DND-41 (cell line): ENCODE measurements at regions not wholly inside any gene's neighbourhood (a gene's known extent, or its start where the extent isn't known, plus 50 kb on each side); places are given as distances from the start of the nearest gene placed in this dataset.

ENCODE experiments used
- EZH2 ChIP-seq: IDR thresholded peaks from 3 replicates; pipeline ENCODE4 v1.6.1; 2012; ENCODE audit warnings: borderline replicate concordance, low read depth, mild to moderate bottlenecking, moderate library complexity, low read length, inconsistent platforms; ENCODE audit not compliant: severe bottlenecking
- TF ChIP-seq, protein P1 (sequence below): IDR thresholded peaks from 2 replicates; pipeline ENCODE4 v1.5.1; 2012; ENCODE audit warnings: borderline replicate concordance, low read length, moderate library complexity, mild to moderate bottlenecking; ENCODE audit not compliant: poor library complexity, severe bottlenecking; ENCODE audit errors: extremely low read depth

DNA sequence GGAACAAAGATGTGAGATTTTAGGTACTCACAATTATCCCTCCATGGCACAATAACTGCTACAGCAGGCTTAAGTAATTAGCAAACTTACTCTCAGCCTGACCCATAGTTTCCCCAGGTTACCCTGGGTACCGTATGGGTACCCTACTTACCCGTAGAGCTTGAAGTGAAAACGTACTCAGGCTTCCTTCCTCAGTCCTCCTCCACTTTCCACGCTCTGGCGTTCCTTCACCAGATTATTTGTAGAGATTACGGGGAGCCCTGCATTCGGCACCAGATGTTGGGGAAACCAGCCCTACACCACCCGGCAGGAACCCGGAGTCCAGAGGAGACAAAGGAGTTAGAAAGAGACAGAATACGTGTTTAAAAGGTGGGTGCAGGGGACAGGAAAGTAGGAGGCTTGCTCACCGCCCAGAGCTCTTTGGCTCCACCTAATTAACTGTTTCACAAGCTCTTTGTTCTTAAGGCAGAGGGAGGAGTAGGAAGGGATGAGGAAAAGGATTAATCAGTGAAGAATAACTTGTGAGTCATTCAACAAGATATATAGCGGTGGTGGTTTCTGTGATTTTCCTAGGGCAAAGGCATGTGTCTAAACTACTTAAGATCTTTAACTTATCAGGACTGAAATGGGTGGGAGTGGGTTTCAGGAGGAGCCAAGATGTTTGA, 1211.2 kb upstream of the TSPY4 start:
- TF ChIP-seq, protein P1, sequence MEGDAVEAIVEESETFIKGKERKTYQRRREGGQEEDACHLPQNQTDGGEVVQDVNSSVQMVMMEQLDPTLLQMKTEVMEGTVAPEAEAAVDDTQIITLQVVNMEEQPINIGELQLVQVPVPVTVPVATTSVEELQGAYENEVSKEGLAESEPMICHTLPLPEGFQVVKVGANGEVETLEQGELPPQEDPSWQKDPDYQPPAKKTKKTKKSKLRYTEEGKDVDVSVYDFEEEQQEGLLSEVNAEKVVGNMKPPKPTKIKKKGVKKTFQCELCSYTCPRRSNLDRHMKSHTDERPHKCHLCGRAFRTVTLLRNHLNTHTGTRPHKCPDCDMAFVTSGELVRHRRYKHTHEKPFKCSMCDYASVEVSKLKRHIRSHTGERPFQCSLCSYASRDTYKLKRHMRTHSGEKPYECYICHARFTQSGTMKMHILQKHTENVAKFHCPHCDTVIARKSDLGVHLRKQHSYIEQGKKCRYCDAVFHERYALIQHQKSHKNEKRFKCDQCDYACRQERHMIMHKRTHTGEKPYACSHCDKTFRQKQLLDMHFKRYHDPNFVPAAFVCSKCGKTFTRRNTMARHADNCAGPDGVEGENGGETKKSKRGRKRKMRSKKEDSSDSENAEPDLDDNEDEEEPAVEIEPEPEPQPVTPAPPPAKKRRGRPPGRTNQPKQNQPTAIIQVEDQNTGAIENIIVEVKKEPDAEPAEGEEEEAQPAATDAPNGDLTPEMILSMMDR, result no peak
- no peak for TF ChIP-seq EZH2
